ENCODE measurements at regions not wholly inside any gene's neighbourhood (a gene's known extent, or its start where the extent isn't known, plus 50 kb on each side); places are given as distances from the start of the nearest gene placed in this dataset.

GRCh38 chr3:150059729-150060128 lies 89.0 kb upstream of the PFN2 start:
- TF ChIP-seq CTCF (IDR thresholded peaks at IDR 0.05): no peak
- TF ChIP-seq POLR2A (IDR thresholded peaks at IDR 0.05): no peak
